Fibroblast of peridontal ligament (primary cell): ENCODE measurements at regions not wholly inside any gene's neighbourhood (a gene's known extent, or its start where the extent isn't known, plus 50 kb on each side); places are given as distances from the start of the nearest gene placed in this dataset.
"Not testable (repeated sequence)": the region's sequence is repeated elsewhere in the genome, so short reads cannot be mapped to it uniquely, and the experiment has no call there.

Source experiments
- DNase-seq: peaks from one replicate; pipeline ENCODE4 v3.0.0-alpha.2; 2010; ENCODE audit errors: extremely low read depth

DNA sequence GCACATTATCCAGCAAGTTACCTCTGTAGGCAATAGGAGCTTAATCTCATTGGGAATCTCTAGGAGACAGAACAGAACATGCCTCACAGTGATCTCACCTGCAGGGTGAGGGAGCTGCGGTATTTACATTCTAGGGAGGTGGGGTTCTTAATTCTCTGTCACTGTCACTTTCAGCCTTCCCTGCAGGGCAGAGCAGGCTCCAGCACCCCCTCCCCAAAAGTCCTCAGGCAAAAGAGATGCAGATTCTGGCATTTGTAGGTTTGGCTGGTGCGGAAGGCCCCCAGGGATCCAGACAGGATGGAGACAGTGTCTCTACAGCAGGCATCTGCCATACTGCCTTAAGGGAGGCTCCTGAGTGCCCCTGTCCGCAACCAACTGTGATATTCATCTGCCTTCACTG, 166.4 kb upstream of the ATP6AP2 start:
- DNase-seq: no peak

GRCh38 chrX:40411340-40412111, 169.2 kb upstream of the ATP6AP2 start:
- no peak for DNase-seq

- no peak for DNase-seq
These were observed 169.9 kb upstream of the ATP6AP2 start for GRCh38 chrX:40410859-40411258.

GRCh38 chrX:40406330-40406859, 174.4 kb upstream of the ATP6AP2 start:
- DNase-seq: no peak

DNA sequence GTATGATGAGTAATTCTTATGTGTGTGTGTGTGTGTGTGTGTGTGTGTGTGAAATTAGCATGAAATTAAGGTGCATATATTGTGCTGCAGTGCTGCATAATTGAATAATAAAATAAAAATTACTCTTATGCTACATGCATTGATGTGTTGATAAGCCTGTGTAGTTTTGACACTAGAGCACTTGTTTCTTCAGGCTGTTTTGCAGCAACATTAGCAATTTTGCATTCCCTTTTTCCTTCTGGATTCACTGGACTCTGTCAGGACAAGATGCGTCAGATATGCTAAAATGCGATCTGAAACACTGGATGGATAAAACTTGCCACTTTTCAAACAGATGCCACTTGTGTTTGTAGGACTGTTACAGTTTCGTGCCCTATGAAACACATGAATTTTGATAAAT, 175.4 kb upstream of the ATP6AP2 start:
- DNase-seq: no peak

DNA sequence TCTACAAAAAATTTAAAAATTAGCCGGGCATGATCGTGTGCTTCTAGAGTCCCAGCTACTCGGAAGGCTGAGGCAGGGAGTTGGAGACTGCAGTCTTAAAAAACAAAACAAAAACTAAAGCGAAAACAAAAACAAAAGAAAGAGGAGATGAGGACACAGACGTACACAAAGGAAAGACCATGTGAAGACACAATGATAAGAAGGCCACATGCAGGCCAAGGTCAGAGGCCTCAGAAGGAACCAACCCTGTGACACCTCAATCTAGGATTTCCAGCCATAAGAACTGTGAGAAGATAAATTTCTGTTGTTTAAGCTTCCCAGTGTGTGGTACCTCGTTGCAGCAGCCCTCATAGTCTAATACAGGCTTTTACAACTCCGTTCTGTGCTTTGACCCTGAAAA, 177.0 kb upstream of the ATP6AP2 start:
- DNase-seq: no peak

DNA sequence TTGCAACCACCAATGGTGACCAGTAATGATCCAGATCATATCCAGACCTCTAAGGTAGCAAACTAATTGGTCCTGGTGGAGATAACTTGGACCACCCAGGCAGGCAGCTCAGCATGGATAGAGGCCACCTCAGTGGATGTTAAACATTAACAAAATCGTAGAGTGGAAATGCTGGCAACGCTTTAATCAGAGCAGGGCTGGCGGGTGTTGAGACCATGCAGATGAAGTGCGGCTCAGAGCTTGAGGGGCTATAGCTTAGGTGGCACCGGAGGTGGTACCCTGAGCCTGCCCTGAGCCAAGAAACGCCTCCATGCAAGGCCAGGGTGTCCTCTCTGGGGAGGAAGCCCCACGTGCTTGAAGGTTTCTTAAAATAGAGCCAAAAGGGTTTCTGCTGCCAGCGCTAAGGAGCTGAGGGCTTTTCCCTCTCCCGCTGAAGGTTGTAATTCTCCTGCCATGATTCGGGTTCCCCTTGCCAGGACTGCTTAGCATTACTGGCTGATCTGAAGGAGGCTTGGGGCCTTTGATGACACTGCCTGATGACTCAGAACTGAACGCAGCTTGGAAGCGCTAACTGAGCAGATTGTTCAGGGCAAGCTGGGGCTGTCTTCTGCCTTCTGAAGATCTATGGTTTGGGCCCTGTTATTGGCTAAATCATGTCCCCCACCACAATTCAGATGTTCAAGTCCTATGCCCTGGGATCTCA, 177.8 kb upstream of the ATP6AP2 start:
- DNase-seq: peak; percentile 53

GRCh38 chrX:40395102-40395501, 185.7 kb upstream of the ATP6AP2 start:
- no peak for DNase-seq

- DNase-seq: no peak
These were observed 186.5 kb upstream of the ATP6AP2 start for GRCh38 chrX:40394302-40394701.

DNA sequence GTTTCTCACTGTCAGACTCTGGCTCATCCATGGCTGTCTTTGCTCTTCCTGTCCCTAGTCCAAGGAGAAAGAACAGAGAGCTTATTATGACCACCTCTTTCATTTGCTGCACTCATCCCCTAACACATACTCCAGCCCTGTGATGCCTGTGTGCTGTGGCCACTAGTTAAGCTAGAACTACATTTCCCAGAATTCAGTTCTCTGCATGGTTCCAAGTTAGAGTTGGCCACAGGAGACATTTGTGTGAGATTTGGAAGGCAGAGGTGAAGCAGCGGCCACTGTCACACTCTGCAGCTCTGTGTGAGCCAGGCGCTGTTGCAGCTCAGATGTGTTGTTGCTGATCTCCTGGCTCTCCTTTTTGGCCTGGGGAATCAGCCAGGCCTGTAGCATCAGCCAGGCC, 188.2 kb upstream of the ATP6AP2 start:
- no peak for DNase-seq

DNA sequence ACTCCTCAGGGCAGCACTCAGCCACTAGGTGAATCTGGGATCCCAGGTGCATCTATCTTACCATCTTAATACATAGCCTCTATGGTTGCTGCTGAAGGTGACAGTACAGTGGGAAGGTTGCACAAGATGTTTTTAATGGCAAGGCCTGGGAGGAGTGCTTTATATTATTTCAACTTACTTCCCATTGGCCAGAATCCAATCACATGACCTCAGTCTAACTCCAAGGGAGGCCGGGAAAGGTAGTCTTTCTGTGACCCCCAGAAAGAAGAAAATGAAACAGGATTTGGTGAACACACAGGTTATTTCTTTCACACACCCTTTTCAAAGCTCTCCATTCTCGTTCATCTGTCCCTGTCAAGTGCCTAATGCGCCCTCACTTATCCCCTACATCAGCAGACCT, 189.1 kb upstream of the ATP6AP2 start:
- DNase-seq: no peak

DNA sequence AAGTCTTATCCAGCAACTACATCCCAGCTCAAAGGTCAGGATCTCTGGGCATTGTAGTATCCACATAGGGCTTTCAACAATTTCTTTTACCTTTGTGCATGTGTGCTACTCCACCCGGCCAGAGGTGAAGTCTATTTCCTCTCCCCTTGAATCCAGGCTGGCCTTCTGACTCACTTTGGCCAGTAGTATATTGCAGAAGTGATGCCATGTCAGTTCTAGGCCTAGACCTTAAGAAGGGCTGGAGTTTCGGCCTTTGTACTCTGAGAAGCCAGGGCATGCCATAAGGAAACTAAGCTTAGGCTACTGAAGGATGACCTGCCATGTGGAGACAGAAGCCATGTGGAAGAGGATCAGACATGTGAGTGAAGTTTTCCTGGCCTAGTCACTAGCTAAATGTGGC, 191.2 kb upstream of the ATP6AP2 start:
- DNase-seq: no peak

DNA sequence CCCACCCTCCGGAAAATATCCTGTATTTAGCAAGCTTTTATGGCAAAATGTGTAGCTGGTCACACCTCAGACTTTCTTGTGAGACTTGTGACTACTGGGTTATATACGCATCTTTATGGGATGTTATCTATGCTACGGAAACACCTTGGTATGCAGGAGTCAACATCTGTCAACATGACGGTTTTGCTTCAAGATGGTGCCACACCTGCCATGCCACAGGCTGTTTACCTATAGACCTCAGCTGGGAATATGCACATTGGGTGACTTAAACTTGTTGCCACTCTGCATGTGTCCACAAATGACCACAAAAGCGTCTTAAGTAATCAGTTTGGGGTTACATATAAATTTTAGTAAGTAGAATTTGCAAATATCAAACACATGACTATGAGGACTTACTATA, 192.3 kb upstream of the ATP6AP2 start:
- no peak for DNase-seq

GRCh38 chrX:40387869-40388268, 192.9 kb upstream of the ATP6AP2 start:
- DNase-seq: not testable (repeated sequence)

- DNase-seq: not testable (repeated sequence)
These were observed 193.5 kb upstream of the ATP6AP2 start for GRCh38 chrX:40387311-40387710.

GRCh38 chrX:40385682-40386081, 195.1 kb upstream of the ATP6AP2 start:
- DNase-seq: no peak

DNA sequence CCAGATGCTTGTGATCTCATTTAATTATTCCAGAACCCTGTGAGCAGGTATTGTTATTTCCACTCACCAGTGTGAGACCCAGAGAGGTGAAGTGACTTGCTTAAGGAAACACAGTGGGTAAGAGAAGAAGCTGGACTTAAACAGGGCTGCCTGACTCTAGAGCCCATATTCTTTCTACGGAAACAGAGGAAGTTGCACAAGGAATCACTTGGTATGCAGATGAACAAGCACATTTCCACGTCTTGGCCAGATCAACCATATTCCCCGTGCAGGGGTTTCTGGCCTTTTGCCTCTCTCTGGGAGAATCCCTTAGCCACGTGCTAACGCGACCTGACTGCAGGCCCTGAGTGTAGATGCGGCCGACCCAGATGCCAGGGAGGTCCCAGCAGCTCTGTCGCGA, 195.5 kb upstream of the ATP6AP2 start:
- no peak for DNase-seq

DNA sequence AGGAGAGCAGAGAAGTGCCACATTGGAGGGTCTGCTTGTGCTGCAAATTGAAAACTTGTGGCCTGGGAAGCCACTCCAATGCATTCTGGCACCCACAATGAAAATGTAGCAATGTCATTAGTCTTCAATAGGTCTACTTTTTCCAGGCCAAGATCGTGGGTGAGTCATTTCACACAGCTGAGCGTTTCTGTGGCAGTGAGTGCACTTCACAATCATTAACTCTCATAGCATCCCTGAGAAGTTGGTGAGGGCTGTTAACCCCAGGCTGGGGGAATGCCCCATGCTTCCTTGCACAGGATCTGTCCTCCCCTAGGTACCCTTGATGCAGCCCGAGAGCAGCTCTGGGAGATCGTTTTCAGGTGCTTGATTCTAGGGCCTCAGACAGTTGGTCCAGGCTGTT, 196.8 kb upstream of the ATP6AP2 start:
- DNase-seq: no peak

- DNase-seq: no peak
These were observed 197.4 kb upstream of the ATP6AP2 start for GRCh38 chrX:40383360-40383759.

- no peak for DNase-seq
These were observed 199.9 kb upstream of the ATP6AP2 start for GRCh38 chrX:40380655-40381488.

DNA sequence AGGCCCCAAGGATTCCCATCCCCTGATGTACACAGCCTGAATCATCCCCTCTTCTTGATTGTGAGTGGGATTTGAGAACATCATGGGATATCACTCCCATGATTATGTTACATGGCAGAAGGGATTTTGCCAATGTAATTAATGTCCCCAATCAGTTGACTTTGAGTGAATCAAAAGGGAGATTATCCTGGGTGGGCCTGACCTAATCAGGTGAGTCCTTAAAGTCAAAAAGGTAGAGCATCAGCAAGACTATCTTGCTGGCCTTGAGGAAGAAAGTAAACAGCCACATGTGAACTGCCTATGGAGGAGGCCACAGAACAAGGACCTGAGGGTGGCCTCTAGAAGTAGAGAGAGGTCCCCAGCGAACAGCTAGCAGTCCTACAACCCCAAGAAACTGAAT, 203.1 kb upstream of the ATP6AP2 start:
- DNase-seq: no peak

DNA sequence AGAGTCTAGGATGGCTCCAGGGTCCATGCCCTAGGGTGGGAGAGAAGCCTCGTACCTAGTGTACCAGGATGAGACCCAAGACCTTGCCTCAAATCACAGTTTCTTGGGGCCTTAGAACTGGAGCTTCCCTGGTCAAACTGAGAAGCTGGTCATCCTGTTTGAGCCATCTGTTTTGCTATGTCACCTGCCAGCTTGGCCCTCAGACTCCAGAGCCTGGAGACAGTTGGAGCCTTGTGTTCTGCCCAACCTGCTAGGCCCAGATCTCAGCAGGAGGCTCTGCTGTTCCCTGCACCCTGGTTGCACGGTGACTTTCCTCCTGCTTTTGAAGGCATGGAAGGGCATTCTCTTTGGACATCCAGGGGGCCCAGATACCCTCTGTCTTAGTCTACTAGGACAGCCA, 206.3 kb upstream of the ATP6AP2 start:
- DNase-seq: no peak
